HepG2 (cell line): ENCODE measurements at regions not wholly inside any gene's neighbourhood (a gene's known extent, or its start where the extent isn't known, plus 50 kb on each side); places are given as distances from the start of the nearest gene placed in this dataset.

Experiments
- ATF3 ChIP-seq: sonication (generic); formaldehyde crosslinking; IDR thresholded peaks from 2 replicates; pipeline ENCODE4 v1.4.0; 2020; ENCODE audit warnings: missing genetic modification reagents
- BHLHE40 ChIP-seq: IDR thresholded peaks from 2 replicates; pipeline ENCODE4 v1.6.1; 2011; ENCODE audit warnings: low read length, improper control_type of control experiment
- ELF3 ChIP-seq: IDR thresholded peaks from 2 replicates; pipeline ENCODE4 v1.6.1; 2016; ENCODE audit warnings: missing genetic modification reagents, missing compliant biosample characterization
- FOXK2 ChIP-seq: fragments of 450-650 bp; IDR thresholded peaks from 2 replicates; pipeline ENCODE4 v1.6.1; 2016
- GPN1 ChIP-seq: sonication (generic); formaldehyde crosslinking; IDR thresholded peaks from 2 replicates; pipeline ENCODE4 v1.5.1; 2020; ENCODE audit warnings: missing genetic modification reagents, borderline replicate concordance
- HMG20A ChIP-seq: IDR thresholded peaks from 2 replicates; pipeline ENCODE4 v1.6.1; 2016; ENCODE audit warnings: borderline replicate concordance
- KDM3A ChIP-seq: IDR thresholded peaks from 2 replicates; pipeline ENCODE4 v1.6.1; 2018; ENCODE audit warnings: low read depth, missing compliant biosample characterization
- LCORL ChIP-seq, 2 experiments: fragments of 450-650 bp in 1 of 2; sonication (generic) in 1 of 2; formaldehyde crosslinking in 1 of 2; IDR thresholded peaks; 2 replicates each; pipeline versions ENCODE4 v1.5.0 to v1.6.1; 2017 to 2020; ENCODE audit warnings: antibody characterized with exemption in 1 of 2, missing genetic modification reagents in 1 of 2
- MEF2D ChIP-seq: sonication (generic); formaldehyde crosslinking; IDR thresholded peaks from 2 replicates; pipeline ENCODE4 v1.5.1; 2020; ENCODE audit warnings: mild to moderate bottlenecking, missing genetic modification reagents
- NR1H2 ChIP-seq: sonication (generic); formaldehyde crosslinking; IDR thresholded peaks from 2 replicates; pipeline ENCODE4 v1.8.1; 2022; ENCODE audit warnings: low read depth, missing genetic modification reagents, borderline replicate concordance
- POGK ChIP-seq: sonication (generic); formaldehyde crosslinking; conservative IDR thresholded peaks from 2 replicates; pipeline ENCODE4 v1.8.0; 2022; ENCODE audit warnings: mild to moderate bottlenecking, moderate library complexity, missing genetic modification reagents
- SALL1 ChIP-seq: sonication (generic); formaldehyde crosslinking; IDR thresholded peaks from 2 replicates; pipeline ENCODE4 v1.8.0; 2022; ENCODE audit warnings: mild to moderate bottlenecking, missing genetic modification reagents
- SOX13 ChIP-seq, 3 experiments: fragments of 450-650 bp in 1 of 3; sonication (generic) in 1 of 3; formaldehyde crosslinking in 1 of 3; IDR thresholded peaks in 2 of 3; conservative IDR thresholded peaks in 1 of 3; 2 replicates each; pipeline versions ENCODE4 v1.5.0 to v1.6.1; 2016 to 2020; ENCODE audit warnings: antibody characterized with exemption in 1 of 3, mild to moderate bottlenecking in 1 of 3, missing compliant biosample characterization in 1 of 3, missing genetic modification reagents in 1 of 3, moderate library complexity in 1 of 3
- STAT6 ChIP-seq: sonication (generic); formaldehyde crosslinking; IDR thresholded peaks from 2 replicates; pipeline ENCODE4 v1.4.0; 2020; ENCODE audit warnings: missing genetic modification reagents, mild to moderate bottlenecking, borderline replicate concordance
- ZBTB26 ChIP-seq: IDR thresholded peaks from 2 replicates; pipeline ENCODE4 v1.6.1; 2016; ENCODE audit warnings: missing compliant biosample characterization, missing genetic modification reagents, borderline replicate concordance
- ZBTB33 ChIP-seq: sonication (generic); formaldehyde crosslinking; IDR thresholded peaks from 2 replicates; pipeline ENCODE4 v1.4.0; 2020; ENCODE audit warnings: missing genetic modification reagents
- ZKSCAN5 ChIP-seq: sonication (generic); formaldehyde crosslinking; IDR thresholded peaks from 2 replicates; pipeline ENCODE4 v1.5.1; 2020; ENCODE audit warnings: mild to moderate bottlenecking, missing genetic modification reagents
- ZNF282 ChIP-seq: fragments of 450-650 bp; IDR thresholded peaks from 2 replicates; pipeline ENCODE4 v1.6.1; 2018; ENCODE audit not compliant: partially characterized antibody
- ZNF292 ChIP-seq: sonication (generic); formaldehyde crosslinking; IDR thresholded peaks from 2 replicates; pipeline ENCODE4 v1.8.1; 2022; ENCODE audit warnings: mild to moderate bottlenecking, low read depth, missing genetic modification reagents, borderline replicate concordance

GRCh38 chr2:41963661-41964525 is 83.9 kb upstream of the PKDCC start (continued):
- TF ChIP-seq NR1H2 (CRISPR knock-in tag) (no peak), ZNF282 (no peak), GPN1 (CRISPR knock-in tag) (no peak), POGK (CRISPR knock-in tag) (no peak), SALL1 (CRISPR knock-in tag) (peak; percentile 80), ZBTB33 (CRISPR knock-in tag) (0 out of 2 replicates have a peak, but pooled peaks have one; percentile 4), STAT6 (CRISPR knock-in tag) (no peak), MEF2D (CRISPR knock-in tag) (0 out of 2 replicates have a peak, but pooled peaks have one; percentile 53), ZKSCAN5 (CRISPR knock-in tag) (no peak), LCORL (IDR thresholded peaks at IDR 0.05) (no peak), LCORL (CRISPR knock-in tag; IDR thresholded peaks at IDR 0.05) (peak; percentile 32; the same call in 1 of the 2 replicates), SOX13 (IDR thresholded peaks at IDR 0.05) (0 out of 2 replicates have a peak, but pooled peaks have one; percentile 18), SOX13 (CRISPR knock-in tag; conservative IDR thresholded peaks at IDR 0.05 in 1 of 2, IDR thresholded peaks at IDR 0.05 in 1 of 2) (no peak), BHLHE40 (no peak), ATF3 (CRISPR knock-in tag) (no peak), KDM3A (CRISPR knock-in tag) (no peak), FOXK2 (no peak), ZBTB26 (CRISPR knock-in tag) (no peak), ELF3 (peak; percentile 74), ZNF292 (peak; percentile 81; the same call in 1 of the 2 replicates), HMG20A (CRISPR knock-in tag) (peak; percentile 58; the same call in 1 of the 2 replicates)
